HG02973 (cell line): ENCODE measurements at regions not wholly inside any gene's neighbourhood (a gene's known extent, or its start where the extent isn't known, plus 50 kb on each side); places are given as distances from the start of the nearest gene placed in this dataset.
"Not testable (repeated sequence)": the region's sequence is repeated elsewhere in the genome, so short reads cannot be mapped to it uniquely, and the experiment has no call there.

Experiments used
- ATAC-seq: cut with Tn5 transposase; IDR thresholded peaks from one replicate; pipeline ENCODE4 v1.9.1; 2021; ENCODE audit warnings: moderate library complexity; ENCODE audit not compliant: unreplicated experiment

DNA sequence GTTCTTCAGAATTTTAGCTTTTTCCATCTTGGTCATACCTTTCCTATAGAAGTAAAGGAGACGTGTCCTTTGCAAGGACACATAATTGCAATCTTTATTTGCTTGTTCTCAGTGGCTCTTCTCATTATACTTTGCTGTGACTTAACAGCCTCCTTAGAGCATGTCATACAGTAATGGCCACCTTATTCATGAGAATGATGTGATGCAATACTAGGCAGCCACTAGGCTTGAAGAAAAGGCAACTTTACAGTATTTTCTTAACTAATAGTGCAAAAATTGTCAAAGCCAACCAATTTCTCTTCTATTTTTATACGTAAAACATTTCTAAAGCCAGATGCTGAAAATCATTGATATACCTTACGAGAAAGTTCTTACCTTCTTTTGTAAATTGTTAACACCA lies 1296.8 kb upstream of the EYS start:
- ATAC-seq, result no peak

- ATAC-seq, result no peak
Observed at GRCh38 chr6:67000121-67000520, 1293.1 kb upstream of the EYS start.

- ATAC-seq, result not testable (repeated sequence)
Observed at GRCh38 chr6:66997579-66997978, 1290.6 kb upstream of the EYS start.

DNA sequence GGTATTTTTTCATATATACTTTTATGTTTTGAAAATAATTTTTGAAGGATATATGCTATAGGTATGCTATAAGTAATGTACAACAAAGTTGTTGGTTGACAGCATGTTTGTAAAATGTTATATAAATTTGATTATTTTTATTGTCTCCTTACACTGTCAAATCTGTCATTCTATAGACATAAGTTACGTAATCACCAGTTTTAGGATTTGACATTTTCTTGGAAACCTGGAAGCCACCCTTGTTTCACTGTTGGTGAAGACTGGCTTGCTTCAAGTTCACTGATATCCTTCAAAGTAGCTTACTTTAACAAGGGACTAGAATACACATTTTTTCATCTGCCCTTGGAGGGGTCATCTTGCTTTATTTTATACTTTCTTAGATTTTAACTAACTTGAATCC lies 1288.6 kb upstream of the EYS start:
- ATAC-seq, result no peak

DNA sequence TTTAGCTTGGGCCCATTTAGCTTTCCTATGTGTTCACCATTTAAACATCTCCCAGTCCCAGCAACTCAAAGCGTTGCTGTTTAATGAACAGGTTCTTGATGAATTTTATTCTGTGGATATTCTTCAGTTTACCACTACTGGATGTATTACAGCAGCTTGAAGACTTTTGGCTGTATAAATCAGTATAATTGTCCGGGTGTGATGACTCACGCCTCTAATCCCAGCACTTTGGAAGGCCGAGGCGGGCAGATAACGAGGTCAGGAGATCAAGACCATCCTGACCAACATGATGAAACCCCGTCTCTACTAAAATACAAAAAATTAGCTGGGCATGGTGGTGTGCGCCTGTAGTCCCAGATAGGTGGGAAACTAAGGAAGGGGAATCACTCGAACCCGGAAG lies 1286.7 kb upstream of the EYS start:
- not testable (repeated sequence) for ATAC-seq

DNA sequence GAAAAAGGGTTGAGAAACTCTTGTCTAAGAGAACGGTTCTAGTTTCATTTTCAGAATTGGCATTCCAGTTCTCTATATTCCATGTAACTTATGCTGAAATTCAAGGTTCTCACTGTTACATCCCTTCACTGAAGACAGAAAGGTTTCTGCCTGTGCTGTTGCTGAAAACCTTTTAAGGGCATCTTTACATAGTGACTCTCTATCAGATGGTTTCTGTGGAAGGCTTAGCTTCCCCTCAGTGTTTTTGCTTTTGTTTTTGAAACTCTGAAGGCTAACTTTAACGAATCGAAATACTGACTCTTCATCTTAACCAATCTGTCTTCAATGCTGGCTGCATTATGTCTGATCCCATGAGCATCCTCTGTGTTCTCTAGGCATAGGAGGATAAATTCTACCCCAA lies 1286.2 kb upstream of the EYS start:
- ATAC-seq, result no peak

- no peak for ATAC-seq
Observed at GRCh38 chr6:66992660-66993059, 1285.6 kb upstream of the EYS start.

DNA sequence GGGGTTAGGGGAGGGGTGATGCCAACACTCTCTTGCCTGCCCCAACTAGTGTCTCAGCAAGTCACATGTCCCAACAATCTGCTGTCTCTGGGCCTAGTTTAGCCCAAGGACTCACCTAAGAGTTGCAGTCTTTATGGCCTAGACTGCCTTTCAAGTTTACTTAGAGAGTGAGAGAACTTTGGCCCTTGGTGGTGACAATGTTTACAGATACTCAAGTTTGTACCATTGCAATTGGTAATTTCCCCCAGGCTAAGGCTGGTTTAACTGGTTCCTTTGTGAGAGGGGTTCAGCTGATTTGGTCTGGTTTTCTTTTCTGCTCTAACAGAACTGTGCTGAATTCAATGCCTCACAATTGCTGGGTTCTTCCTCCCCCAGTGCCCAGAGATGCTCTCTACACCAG lies 1279.9 kb upstream of the EYS start:
- ATAC-seq, result no peak

- no peak for ATAC-seq
Observed at GRCh38 chr6:66985816-66986215, 1278.8 kb upstream of the EYS start.

DNA sequence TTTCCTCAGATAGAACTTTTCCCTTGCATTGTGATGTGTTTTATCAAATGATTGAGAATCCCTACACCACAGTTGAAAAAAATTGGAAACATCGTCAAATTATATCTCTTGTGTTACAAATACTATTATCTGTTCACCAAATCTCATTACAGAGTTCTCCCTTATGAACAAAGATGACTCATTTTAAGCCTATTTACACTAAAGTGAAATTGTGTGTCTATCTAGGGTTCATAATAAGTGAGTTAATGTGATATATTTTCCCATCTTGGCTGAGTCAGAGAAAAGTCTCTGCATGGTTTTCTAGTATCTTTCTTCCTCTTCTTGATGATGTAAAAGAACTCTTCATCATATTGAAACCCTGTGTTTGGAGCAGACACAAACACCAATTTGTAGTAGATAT lies 1263.3 kb upstream of the EYS start:
- ATAC-seq, result no peak

GRCh38 chr6:66965227-66965626 lies 1258.2 kb upstream of the EYS start:
- ATAC-seq, result no peak

GRCh38 chr6:66964216-66964615 lies 1257.2 kb upstream of the EYS start:
- no peak for ATAC-seq

DNA sequence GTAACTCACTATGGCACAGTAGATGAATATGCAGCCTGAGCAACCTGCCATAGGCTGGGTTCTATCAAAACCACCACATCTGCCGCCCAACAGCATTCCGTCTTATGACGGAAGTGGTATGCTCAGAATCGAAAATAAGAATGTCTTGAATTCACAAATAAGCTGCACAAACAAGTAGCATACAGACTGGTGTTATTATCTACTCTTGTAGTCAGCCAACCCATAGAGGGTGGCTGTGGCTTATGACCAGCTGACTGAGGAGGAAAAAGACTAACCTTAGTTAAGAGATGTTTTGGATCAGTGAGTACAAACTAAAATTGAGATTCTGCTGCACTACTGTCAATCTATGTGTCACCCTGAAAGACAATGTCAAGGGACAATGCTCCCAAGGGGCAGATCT lies 1255.1 kb upstream of the EYS start:
- ATAC-seq, result no peak

GRCh38 chr6:66961191-66961590 lies 1254.2 kb upstream of the EYS start:
- no peak for ATAC-seq

DNA sequence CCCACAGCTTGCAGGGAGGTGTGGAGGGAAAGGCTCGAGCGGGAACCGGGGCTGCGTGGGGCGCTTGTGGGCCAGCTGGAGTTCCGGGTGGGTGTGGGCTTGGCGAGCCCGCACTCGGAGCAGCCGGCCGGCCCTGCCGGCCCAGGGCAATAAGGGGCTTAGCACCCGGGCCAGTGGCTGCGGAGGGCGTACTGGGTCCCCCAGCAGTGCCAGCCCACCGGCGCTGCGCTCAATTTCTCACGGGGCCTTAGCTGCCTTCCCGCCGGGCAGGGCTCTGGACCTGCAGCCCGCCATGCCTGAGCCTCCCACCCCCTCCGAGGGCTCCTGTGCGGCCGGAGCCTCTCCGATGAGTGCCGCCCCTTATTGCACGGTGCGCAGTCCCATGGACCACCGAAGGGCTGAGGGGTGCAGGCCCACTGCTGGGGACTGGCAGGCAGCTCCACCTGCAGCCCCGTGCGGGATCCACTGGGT lies 1242.2 kb upstream of the EYS start:
- no peak for ATAC-seq

GRCh38 chr6:66948106-66948505 lies 1241.1 kb upstream of the EYS start:
- no peak for ATAC-seq

GRCh38 chr6:66940003-66940402 lies 1233.0 kb upstream of the EYS start:
- no peak for ATAC-seq

GRCh38 chr6:66937180-66937579 lies 1230.2 kb upstream of the EYS start:
- no peak for ATAC-seq

DNA sequence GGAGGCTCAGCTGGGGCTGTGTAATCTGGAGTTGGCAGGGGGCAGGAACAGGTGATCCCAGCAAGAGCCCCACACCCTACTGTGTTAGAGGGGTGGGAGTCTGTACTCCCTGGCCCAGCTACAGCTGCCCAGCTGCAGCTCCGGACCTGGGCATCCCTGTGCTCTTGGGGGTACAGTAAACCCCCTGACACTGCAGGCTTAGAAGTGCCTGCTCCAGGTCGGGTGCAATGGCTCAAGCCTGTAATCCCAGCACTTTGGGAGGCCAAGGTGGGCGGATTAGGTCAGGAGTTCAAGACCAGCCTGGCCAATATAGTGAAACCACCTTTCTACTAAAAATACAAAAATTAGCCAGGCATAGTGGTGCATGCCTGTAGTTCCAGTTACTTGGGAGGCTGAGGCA lies 1228.6 kb upstream of the EYS start:
- no peak for ATAC-seq

DNA sequence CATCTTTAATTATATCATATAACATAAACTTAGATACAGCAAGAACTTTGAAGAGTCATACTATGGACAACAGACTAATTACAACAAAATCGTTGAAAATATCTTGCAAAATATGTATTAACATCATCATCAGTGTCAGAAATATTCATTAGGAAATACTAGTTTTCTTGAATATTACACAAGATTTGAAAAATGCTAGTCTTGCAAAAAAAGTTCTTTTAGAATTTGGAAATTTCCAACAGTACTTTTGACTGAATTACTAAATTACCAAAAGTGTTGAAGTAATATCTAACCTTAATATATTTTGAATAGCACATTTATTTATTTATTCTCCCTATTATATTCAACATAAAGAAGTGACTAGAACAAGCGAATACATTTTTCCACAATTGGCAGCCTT lies 1224.8 kb upstream of the EYS start:
- ATAC-seq, result no peak

GRCh38 chr6:66930559-66931290 lies 1223.7 kb upstream of the EYS start:
- no peak for ATAC-seq

DNA sequence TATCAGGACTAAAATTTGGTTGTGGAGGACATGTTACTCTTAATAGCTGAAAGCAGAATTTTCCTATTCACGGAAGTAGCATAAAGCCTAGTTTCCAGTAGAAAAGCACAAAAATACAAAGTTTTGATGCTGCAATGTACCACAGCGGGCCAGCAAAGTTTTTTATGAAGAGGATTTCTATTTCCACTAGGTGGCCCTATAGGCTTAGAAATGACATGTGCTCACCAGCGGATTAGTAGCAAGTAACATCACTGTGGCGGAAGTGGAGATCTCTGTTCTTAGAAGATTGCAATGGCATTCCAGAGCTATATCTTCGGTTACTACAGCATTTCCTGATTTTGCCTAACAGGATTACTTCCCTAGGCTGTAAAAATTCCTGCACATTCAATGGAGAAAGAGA lies 1219.0 kb upstream of the EYS start:
- ATAC-seq, result no peak

GRCh38 chr6:66913657-66914056 lies 1206.6 kb upstream of the EYS start:
- ATAC-seq, result no peak
